Stimulated activated CD4-positive, alpha-beta T cell treated with anti-CD3 and anti-CD28 coated beads, TNF-alpha, amount 100 ng/mL, for 4 hours (primary cell): ENCODE measurements at regions not wholly inside any gene's neighbourhood (a gene's known extent, or its start where the extent isn't known, plus 50 kb on each side); places are given as distances from the start of the nearest gene placed in this dataset.

Experiments used
- DNase-seq, 3 experiments: peaks; one replicate each; pipeline ENCODE4 v3.0.0-alpha.2; 2020; ENCODE audit warnings: low read depth in 3 of 3

DNA sequence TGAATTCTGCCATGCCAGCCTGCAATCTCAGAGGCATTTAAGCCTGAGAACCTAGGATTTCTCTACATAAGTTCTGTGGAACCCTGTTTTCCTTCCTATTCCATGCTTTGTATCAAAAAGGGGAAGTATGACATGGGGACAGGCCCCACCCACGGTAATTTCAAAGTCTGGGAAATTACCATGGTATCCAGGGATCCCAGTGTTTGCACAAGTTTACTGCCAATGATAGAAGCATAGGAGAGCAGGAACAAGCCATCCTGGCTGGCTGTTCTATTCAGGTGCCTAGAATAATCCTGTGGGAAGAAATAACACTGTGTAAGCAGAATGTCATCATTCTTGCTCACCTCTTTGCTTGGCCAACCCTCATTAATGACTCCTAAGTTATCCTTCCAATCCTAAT is 53.8 kb upstream of the ATP1B1 start:
- DNase-seq, result no peak

DNA sequence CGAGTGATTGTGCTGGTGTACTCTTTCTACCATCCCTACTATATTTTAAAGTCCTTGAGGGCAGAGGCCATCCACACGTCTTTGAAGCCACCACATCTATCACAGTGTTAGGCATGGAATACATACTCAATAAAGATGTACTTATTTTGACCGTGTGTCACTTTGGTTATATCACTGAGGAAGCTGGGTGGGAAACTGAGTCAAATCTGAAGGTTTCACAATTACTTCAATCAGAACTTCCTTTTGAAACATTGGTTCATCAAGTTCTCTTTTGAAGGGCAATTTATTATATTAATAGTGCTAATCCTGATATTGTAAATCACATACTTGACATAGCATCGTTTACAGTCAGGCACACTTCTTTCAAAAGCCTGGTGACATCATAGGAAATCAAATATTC is 53.3 kb upstream of the ATP1B1 start:
- DNase-seq, result no peak
